HG03521 (cell line): ENCODE measurements at regions not wholly inside any gene's neighbourhood (a gene's known extent, or its start where the extent isn't known, plus 50 kb on each side); places are given as distances from the start of the nearest gene placed in this dataset.
"Not testable (repeated sequence)": the region's sequence is repeated elsewhere in the genome, so short reads cannot be mapped to it uniquely, and the experiment has no call there.

Experiments used
- ATAC-seq: cut with Tn5 transposase; IDR thresholded peaks from one replicate; pipeline ENCODE4 v1.9.1; 2021; ENCODE audit warnings: mild to moderate bottlenecking, moderate library complexity; ENCODE audit not compliant: unreplicated experiment

- ATAC-seq: no peak
Measured at GRCh38 chr2:11950896-11951295, 204.5 kb downstream of the LPIN1 start.

GRCh38 chr2:11951492-11951891 lies 205.1 kb downstream of the LPIN1 start:
- ATAC-seq: not testable (repeated sequence)

DNA sequence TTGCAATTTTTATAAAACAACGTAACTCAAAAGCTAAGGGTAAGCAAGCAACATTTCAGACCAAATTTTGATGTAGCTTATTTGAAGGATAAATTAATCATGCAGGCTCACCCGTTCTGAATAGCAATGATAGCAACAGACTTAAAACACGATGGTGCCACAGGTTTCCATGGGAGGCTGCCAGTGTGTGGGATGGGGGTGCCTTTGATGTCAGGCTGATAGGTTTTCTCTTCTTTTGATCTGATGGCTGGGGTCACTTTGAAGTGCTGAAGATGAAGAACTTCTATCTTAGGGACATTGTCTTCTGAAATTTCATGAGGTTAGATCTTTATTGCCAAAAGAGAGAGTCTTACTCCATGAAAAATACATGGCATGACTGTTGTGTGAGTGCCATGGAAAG lies 206.8 kb downstream of the LPIN1 start:
- no peak for ATAC-seq

DNA sequence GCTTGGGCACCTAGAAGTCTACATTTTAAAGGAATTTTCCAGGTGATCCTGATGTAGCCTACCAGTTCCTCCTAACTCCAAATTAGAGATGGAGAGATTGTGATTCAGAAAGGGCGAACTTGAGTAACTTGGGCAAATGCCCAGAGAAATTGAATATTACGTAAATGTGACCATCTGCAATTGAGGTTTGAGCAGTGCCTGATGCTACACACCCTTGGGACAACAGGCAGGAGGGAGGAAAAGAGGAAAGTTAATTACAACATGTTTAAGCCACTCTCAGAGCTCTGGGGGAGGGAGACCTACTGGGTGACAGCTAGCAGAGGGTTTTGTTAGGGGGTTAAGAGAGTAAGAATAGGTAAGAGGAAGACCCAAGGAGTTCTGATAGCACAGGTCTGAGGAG lies 208.9 kb downstream of the LPIN1 start:
- ATAC-seq: no peak

- no peak for ATAC-seq
Measured at GRCh38 chr2:11955884-11956291, 209.5 kb downstream of the LPIN1 start.

- ATAC-seq: no peak
Measured at GRCh38 chr2:11962707-11963328, 216.4 kb downstream of the LPIN1 start.

DNA sequence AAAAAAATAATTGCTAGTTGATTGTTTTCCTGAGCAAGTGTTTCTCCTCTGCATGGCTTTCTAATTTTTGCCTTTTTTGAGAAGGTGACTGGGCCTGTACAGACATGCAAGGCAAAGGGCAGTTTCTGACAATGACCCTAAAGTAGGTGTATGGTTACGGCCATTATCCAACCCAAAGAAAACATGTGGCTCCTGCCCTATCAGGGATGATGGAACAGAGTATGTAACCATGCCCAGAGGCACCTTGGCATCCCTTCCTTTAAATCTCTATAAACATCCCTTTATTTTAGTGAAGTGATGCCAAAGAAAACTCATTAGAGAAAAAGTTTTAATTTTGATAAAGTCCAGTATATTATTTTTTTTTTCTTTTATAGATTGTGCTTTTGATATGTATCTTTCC lies 217.5 kb downstream of the LPIN1 start:
- no peak for ATAC-seq

- ATAC-seq: no peak
Measured at GRCh38 chr2:11967946-11968465, 221.6 kb downstream of the LPIN1 start.

GRCh38 chr2:11968521-11968920 lies 222.1 kb downstream of the LPIN1 start:
- ATAC-seq: no peak

DNA sequence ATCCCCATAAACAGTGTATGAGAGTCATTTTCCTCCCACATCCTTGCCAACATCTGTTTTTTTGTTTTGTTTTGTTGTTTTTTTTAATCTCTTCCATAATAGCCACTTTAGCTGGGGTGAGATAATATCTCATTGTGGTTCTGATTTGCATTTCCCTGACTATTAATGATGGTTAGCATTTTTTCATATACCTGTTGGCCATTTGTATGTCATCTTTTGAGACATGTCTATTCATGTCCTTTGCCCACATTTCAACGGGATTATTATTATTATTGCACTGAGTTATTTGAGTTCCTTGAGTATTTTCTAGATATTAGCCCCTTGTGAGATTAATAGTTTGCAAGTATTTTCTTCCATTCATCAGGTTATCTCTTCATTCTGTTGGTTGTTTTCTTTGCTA lies 223.3 kb downstream of the LPIN1 start:
- no peak for ATAC-seq

GRCh38 chr2:11974573-11974972 lies 228.1 kb downstream of the LPIN1 start:
- no peak for ATAC-seq

- ATAC-seq: no peak
Measured at GRCh38 chr2:11975373-11975772, 228.9 kb downstream of the LPIN1 start.

DNA sequence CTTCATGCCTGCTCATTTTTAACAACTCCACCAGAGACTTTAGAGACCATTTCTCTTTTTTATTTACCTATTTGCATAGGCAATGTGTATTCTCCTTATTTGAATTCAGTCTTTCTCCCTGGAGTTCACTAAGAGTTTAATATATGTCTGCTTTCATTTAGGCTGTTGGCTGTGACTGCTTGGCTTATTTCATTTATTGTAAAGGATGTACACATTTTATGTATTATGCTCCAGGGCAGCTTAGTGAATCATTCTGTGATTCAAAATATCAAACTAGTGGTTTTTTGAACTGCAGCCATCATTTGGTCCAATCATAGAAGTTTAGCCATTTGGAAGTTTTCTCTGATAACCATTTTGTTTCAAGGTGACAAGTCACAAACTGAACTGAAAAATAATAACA lies 229.6 kb downstream of the LPIN1 start:
- ATAC-seq: no peak

- no peak for ATAC-seq
Measured at GRCh38 chr2:11977766-11978524, 231.5 kb downstream of the LPIN1 start.

GRCh38 chr2:11980809-11981208 lies 234.4 kb downstream of the LPIN1 start:
- ATAC-seq: no peak

DNA sequence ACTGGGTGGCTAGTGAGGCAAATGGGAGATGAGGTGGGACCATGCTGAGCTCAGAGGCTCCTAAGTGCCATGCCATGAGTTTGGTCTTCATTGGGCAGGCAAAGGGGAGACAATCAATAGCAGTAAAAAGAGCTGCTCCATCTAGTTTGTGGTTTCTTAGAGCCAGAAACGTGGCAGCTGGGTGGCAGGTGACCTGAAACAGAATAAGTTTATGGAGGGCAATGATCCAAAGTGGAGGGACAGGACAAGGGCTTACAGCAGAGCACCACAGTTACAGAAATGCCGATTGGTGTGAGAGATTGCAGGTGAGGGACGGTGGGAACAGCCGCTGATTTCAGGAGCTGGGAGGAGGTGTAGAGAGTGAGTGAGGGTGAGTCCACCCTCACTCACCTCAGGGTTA lies 237.0 kb downstream of the LPIN1 start:
- no peak for ATAC-seq

DNA sequence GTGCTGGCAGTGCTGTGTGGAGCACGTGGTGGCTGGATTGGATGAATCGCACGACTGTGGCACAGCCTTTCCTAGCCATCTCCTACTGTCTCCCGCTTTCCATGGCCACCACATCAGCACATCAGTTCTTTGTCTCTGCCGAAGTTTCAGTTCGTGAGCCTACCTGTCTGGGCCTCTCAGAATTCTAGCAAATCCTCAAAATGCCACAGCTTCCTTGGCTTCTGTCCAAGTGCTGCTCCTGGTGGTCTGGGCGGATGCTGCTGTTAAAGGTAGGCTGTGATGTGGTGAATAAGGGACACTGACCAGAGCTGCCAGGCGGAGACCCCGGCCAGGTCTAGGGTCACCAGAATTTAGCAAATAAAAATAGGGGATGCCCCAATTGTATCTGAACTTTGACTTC lies 237.4 kb downstream of the LPIN1 start:
- ATAC-seq: no peak

DNA sequence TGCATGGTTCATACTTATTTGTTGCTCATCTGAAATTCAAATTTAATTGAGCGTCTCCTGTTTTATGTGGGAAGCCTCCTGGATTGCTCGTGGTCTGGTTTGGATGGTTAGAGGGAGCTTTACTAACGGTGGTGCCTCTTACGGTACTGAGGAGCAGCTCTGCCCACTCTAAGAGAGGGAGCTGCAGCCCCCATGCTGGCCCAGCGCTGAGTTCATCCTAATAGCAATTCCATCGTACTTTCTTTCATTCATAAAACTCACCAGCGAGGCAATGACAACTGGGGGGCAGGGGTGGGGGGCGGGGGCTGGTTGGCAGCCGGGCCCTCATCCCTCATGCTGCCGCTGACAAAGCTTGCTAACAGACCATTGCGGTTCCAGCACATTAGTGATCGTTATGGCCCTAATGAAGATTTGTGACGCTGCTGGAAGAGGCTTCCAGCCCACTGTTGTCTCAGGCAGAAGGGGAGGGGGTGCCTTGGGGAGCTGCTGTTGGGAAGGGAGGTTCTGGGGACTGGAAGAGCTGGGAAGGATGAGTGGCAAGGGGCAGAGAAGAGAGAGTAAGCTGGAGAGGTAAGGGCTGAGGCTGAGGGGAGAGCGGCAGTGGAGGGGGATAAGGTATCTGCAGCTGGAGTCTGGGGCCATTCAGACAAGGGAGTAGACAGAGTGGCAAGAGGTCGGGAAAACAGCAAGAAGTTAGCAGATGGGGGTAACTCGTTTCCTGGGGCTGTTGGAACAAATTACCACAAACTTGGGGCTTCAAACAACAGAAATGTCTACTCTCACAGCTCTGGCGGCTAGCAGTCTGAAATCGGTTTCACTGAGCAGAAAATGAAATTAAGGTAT lies 238.1 kb downstream of the LPIN1 start:
- no peak for ATAC-seq

- no peak for ATAC-seq
Measured at GRCh38 chr2:11985817-11986566, 239.6 kb downstream of the LPIN1 start.

DNA sequence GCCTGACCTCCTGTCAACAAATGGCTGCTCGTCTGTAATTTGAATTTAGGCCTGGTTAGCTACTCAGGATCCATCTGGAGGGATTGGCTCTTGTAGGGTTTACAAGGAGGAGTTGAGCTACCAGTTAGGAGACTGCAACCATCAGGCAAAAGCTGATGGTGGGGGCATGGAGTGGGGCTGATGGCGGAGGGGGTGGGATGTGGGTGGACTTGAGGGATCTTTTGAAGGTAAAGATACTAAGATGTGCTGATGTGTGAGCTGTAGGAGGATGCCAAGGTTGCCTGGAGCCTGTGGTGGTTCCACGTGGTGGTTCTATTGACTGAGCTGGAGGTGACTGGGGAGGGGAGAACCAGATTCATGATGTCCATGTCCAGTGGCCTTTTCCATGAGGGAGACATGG lies 240.7 kb downstream of the LPIN1 start:
- no peak for ATAC-seq
